T-helper 2 cell treated with Interferon-gamma antibody and Interleukin-4, amounts not matched to agents 100 ng/mL and 5 ng/mL, for 36 hours (primary cell): ENCODE measurements at regions not wholly inside any gene's neighbourhood (a gene's known extent, or its start where the extent isn't known, plus 50 kb on each side); places are given as distances from the start of the nearest gene placed in this dataset.
"Not testable (repeated sequence)": the region's sequence is repeated elsewhere in the genome, so short reads cannot be mapped to it uniquely, and the experiment has no call there.

ENCODE experiments used
- intact Hi-C: fragments of 100-400 bp; cut with micrococcal nuclease; formaldehyde crosslinking; loops from one replicate; pipeline ENCODE4 v1.15.1; 2023

DNA sequence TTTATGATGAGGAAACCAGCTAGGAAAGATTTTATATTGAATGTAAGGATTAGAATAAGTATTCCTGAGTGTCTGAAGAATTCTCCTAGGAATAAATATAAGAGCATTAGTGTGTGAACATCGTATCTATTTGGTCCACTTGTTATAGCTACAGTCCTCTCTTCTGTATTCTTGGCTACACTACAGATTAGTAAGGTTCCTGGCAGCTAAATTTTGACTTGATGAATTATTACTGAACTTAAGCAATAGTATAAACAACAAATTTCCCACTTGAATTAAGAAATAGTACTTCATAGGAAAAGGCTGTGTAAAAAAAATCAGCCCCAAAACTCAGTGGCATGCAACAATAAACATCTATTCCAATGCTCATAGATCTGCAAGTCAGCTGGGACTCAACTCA is 138.4 kb upstream of the G2E3 start:
- intact Hi-C loops, result no loop called here

DNA sequence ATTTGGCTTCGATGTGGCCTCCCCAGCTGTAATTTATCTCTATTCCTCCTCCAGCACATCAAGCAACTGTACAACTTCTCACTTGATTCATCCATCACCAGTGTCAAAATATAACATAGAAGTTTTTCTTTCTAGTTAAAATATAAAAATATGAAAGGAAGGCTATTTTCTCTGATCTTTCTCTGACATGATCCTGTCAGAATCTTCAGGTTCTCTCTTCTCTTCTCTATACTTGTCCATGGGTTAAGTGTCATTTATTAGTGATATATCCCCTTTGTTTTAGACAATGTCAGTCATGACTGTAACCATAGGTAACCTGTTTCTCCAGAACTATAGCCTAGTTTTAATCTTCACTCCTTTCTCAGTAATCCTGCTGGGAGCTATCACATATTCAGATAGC is 132.5 kb upstream of the G2E3 start:
- intact Hi-C loops, result no loop called here

DNA sequence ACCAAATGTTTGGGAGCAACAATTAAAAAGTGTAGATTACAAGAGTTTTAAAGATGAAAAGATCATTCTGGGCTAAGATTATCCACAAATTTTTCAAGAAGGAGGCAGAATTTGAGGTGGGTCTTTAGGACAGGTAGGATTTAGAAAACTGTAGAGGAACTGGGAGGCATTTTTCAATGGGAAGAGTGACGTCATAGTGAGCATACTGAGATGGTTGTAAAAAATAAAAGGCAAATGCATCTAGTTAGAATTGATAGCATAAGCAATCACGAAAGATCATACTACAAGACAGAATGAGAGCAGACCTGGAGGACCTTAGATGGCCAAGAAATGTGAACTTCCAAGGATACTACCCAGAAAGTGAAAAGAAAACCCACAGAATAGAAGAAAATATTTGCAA is 131.6 kb upstream of the G2E3 start:
- intact Hi-C loops, result no loop called here

DNA sequence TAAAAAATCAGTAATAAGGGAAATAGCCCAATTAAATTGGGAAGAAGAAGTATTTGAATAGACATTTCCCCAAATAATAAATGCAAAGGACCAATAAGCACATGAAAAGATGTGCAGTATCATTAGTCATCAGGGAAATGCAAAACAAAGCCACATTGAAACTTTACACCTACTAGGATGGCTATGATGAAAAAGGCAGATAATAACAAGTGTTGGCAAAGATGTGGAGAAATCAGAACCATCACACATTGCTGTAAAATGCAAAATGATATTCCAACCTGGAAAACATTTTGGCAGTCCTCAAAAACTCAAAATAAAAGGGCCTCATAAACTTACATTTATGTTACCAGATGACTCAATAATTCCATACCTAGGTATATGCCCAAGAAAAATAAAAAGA is 131.1 kb upstream of the G2E3 start:
- intact Hi-C loops, result no loop called here

DNA sequence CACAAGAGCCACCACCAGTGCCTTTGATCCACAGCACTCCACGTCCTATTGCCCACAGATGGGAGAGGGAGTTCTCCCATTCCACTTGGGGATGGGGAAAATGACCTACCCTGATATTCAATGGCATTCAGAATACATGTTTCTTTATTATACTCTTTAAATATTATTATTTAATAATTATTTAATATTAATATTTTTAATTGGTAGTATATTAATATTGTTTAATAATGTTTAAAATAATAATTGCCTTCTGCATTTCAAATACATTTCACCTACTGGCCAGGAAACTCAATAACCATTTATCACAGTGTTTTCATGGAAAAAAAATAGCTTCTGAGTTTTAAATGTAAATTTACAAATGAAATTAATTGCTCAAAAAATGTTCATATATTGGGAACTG is 127.4 kb upstream of the G2E3 start:
- intact Hi-C loops, result no loop called here

DNA sequence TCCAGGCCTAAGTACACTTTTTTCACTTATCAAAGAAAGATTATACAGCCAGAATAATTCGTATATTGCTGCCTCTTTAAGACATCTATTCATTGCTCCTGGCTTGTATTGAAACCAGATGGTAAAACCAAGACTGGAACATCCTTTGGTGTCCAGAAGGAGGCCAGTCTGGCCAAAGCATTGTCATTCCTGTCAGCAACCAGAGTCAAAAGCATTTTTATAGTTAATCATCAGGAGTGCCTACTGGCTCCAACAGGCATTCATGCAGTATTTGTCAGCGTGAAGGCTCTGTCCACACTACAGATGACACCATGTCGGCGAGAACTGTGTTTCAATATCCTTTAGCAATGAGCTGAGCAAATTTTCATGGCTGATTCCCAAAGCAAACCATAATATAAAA is 118.0 kb upstream of the G2E3 start:
- intact Hi-C loops, result no loop called here

DNA sequence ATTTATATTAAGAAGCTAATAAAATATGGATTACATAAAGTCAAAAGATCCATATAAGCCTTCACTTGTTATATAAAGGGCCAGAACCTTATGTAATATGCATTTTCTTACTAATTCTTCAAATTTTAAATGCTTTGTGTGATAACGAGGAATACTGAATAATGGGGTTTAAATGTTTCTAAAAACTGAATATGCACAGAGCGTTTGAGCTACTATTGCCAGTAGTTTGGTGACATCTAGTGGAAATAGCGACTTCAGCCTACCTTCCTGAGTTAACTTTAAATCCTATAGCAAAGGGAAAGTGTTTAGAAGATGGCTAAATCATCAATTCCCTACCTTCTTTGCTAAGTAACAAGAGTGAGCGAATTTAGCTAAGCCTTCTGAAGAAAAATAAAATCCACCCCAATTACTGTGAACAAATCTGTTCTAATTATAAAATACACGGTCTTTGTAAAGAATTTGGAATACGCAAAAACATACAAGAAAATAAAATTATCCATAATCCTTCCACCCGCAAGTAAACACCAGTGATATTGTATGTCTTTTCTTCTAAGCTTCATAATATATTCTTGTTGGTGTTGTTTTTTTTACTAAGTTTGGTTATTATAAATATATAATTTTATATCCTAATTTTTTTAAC is 115.5 kb upstream of the G2E3 start:
- intact Hi-C loops, result no loop called here

DNA sequence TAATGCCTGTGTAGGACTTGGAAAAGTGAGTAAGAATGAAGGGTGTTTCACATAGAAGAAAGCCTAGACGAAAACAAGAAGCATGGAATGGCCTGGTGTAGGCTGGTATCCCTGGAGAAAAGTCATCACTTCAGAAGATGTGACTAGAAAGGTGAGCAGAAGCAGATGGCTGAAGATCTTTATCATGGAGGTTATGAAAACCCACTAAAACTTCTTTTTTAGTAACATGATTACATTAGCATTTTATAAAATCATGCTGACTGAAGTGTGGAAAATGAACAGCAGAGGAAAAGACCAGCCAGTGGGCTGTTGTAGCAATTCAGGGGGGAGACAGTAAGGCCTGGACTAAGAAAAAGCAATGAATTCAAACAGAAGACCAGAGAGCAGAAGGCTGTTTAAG is 114.5 kb upstream of the G2E3 start:
- intact Hi-C loops, result no loop called here

DNA sequence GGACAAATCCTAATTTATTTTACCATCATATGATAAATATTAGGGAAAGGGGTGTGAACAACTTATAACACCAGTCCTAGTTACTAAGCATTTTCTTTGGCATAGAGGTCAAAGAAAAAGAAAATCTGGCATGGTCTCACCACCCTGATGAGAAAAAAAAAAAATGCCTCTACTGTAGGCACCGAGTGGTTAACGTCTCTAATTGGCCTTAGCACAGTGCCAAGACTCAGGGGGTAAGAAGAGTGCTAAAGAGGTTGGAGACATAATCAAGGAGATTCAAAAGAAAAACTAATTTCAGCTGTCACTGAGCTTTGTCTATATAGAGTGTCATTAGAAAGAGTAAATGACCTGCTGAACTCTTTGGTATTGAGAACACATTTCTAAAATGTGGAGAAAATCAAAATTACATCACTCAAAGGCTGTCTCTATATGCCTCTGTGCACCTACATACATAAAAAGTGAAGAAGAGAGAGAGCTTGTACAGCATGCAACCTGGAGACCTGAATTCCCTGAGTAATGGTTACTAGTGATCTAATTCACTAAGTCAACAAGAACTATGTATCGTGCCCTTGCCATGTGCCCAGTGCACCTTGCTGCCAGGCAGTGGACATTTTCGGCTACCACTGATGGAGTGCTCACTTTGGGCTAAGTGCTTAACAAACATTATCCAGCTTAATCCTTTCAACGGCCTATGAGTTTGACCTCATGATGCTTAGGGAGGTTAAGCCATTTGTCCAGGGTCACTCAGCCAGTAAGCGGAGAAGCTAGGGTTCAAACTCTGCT is 113.8 kb upstream of the G2E3 start:
- intact Hi-C loops, result no loop called here

DNA sequence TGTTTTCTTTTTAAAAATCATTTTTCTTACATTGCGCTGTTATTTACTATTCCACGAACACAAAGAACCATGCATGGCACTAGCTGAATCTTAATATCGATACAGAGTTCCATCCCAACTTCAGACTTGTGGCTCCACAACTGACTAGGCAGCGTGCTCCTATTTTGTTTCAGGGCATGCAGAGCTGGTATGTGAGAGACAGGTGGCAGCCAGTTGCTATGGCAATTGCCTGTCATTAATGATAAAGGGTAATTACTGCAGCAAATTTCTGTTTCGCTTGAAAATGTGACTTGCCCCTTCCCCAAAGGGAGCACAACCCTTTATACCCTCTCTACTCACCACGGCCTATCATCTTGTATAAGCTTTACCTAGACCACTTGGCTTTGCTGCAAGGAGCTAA is 113.1 kb upstream of the G2E3 start:
- intact Hi-C loops, result no loop called here

DNA sequence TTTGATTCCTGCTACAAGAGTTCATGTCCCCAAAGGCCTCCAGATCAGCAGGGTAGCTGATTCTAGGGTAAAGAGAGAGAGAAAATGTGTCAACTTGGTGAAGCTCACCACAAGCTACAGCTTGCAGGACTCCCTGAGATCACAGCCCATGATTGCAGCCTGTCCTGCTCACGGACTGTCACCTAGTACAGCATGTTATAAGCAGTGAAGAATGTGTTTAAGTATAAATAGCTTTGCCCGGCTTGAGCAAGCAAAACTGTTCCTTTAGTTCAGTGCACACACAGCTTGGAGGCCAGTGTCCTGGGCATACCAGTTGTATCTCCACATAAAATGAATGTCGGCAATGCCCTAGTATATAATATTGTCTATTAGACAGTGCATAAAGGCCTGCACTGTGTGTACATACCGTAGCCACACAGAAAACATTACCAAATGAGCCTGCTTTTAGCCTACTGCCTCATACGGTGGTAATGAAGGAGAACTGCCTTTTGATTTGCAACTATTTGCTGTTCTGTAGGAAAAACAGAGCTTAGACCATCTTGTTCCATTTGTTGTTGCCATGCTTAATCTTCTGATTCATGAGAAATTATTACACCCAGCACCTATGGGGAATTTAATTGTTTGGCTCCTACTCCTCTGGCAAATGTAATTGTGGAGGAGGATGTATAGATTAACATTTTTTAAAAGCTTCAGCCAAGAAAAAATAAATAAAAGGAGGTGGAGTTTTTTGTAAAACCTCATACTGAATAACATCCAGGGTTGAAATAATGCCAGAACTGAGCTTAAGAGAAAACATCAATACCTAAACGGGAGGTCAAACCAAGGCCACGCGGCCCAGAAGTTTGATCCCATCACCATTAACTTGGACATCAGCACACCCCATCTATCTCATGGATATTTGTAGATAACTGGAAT is 108.1 kb upstream of the G2E3 start:
- intact Hi-C loops, result no loop called here

DNA sequence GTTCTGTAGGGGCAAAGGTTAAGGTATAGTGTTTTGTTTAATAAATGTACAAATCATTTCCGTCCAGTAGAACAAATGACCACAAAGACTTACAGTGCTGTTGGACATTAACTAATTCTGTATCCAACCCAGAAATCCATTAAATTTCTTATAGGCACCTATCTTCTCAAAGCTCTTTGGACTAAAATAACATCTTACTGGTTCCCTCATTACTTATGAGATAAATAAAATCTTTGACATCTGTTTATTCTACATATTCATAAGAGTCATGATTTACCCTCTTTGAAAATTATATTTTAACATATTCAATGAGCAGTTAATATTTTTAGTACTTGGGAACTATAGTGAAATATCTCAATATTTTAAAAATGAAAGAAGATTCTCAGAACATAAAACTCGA is 102.7 kb upstream of the G2E3 start:
- intact Hi-C loops, result no loop called here

DNA sequence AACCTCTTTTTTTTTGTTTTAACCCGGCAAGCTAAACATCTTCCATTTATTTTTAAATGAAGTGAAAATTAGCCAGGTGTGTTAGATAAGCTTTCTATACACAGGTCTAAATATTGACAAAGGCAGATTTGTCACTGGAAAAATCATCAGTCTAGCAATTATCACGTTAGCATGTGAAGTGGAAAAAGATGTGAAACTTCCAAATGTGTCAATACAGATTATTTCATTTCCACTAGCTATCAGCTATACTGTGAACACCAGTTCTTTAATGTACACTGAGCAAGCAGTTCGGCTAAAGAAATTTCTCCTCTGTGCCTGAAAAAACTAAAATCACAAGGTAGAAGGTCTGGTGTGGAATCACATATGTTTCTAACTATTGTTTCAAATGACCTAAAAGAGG is 96.6 kb upstream of the G2E3 start:
- intact Hi-C loops, result no loop called here

DNA sequence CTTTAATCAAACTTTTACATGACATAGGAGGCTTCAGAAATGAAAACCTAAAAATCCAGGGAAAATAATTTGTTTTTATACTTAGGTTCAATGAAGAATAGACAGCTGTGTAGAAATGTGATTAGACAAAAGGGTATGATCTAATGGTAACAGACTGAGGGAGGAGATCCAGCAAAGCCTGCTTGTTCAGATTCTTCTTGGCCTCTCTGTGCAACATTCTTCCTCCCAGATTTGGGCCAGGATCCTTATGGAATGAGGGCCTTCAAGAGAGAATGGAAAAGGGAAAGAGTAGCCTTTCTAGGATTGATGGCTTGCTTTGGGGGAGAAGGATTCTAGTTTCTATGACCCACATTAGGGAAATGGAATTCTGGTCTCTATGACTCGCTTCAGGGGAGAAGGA is 94.5 kb upstream of the G2E3 start:
- intact Hi-C loops, result no loop called here

DNA sequence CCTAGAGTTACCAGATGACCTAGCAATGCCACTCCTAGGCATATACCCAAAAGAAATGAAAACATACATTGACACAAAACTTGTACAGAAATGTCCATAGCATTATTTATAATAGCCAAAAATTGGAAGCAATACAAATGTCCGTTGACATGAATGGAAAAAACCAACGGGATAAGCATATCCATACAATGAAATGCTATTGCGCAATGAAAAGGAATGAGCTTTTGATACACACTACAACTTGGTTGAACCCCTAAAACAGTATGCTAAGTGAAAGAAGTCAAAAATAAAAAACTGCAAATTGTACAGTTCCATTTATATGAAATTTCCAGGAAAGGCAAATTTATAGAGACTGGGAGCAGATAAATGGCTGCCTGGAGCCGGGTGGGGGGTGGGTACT is 90.6 kb upstream of the G2E3 start:
- intact Hi-C loops, result no loop called here

DNA sequence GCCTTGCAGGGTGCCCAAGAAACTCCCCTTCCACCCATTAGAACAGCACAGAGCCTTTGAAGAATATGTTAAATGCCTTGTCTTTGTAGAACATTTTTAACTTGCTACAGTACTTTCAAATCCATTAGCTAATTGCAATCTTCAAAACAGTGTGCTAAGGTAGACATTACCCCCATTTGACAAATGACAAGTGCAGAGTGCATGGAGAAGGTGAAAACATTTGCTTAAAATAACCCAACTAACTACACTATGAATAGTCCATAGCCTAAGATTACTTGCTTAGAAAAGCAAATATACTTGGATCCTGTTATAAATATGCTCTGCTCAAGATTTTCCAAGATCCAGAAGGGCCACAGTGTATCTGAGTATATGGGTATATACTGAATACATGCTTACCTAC is 87.0 kb upstream of the G2E3 start:
- intact Hi-C loops, result no loop called here

DNA sequence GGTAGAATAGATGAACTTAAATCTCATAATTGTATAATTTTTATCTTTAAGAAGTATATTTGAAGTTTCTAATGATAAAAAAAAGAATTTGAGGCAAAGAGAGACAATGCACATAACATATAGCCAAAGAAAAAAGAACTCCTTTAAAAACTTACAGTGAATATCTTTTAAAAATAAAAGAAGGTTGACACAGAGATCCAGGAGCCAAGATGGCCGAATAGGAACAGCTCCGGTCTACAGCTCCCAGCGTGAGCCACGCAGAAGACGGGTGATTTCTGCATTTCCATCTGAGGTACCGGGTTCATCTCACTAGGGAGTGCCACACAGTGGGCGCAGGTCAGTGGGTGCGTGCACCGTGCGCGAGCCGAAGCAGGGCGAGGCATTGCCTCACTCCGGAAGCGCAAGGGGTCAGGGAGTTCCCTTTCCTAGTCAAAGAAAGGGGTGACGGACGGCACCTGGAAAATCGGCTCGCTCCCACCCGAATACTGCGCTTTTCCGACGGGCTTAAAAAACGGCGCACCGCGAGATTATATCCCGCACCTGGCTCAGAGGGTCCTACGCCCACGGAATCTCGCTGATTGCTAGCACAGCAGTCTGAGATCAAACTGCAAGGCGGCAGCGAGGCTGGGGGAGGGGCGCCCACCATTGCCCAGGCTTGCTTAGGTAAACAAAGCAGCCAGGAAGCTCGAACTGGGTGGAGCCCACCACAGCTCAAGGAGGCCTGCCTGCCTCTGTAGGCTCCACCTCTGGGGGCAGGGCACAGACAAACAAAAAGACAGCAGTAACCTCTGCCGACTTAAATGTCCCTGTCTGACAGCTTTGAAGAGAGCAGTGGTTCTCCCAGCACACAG is 84.9 kb upstream of the G2E3 start:
- intact Hi-C loops, result not testable (repeated sequence)

DNA sequence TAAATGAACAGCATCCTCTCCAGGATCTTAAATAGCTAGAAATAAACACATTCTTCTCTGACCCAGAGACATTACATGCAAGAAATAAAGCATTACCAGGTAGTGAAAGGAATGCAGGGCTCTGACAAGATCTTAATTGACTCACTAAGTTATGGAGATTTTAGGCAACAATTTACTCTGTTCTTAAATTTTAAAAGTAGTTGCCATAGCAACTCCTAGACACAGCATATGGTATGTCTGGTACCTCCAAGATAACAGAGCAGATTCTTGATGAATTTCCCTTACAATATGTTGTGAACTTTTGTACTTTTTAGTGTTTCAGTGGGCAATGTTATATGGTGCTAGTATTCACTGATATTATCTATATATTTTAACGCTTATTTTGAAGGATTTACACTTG is 76.7 kb upstream of the G2E3 start:
- intact Hi-C loops, result no loop called here

DNA sequence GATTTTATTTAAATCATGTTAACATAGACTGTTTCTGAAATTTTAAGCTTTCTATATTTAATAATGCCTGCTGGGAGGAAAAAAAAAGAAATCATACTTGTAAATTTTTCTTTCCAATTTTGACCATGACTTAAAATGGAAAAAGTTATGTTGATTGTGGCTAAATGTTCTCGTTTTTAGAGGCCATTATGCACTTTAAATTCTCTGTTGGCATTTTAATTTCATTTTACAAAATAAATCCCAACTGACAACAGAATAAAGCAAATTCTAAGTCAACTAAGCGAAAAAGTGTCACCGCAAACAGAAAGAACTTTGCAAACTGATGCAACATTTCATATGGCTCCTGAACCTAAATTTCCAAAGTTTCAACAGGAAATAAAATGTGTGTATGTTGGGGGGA is 74.8 kb upstream of the G2E3 start:
- intact Hi-C loops, result no loop called here

DNA sequence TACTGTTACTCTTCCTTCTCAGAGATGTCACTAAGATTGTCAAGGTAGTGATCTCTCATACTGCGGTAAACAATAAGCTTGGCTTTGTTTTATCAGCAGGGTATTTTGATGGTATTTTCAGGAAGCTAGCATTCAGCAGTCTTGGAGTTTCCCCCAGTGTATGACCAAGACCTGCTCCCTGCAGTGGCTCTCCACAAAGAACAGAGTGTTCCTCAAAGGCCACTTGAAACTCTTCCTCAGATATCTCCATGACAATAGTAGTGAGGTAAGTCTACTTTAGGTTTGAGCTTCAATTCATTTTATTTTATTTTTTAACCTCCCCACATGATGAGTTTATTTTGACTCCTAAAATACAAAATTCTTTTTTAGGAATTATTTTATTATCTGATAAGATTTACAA is 74.0 kb upstream of the G2E3 start:
- intact Hi-C loops, result no loop called here

DNA sequence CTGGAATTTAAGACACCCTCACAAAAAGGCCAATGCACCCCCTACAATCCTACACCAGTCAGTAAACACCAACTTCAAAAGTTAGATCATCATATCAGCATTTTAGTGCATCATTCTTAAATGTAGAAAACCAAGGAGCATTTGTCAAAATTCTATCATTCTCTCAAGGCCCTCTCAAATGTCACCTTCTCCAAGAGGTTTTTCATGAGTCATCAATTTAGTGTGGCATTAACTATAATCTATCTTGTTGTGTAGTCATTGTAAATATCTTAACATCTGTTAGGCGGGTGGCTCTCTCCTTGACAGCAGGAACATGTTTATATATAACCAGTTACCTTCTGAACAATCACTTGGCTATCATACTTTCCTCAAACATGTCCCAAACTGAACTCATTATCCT is 62.1 kb upstream of the G2E3 start:
- intact Hi-C loops, result no loop called here
